ENCODE measurements at regions not wholly inside any gene's neighbourhood (a gene's known extent, or its start where the extent isn't known, plus 50 kb on each side); places are given as distances from the start of the nearest gene placed in this dataset.
"Not testable (repeated sequence)": the region's sequence is repeated elsewhere in the genome, so short reads cannot be mapped to it uniquely, and the experiment has no call there.

- H4K20me1 ChIP-seq (replicated peaks; ENCODE audit: control insufficient read depth, insufficient read depth, low read length); H3K4me3 ChIP-seq; H3K27me3 ChIP-seq (ENCODE audit: control insufficient read depth in 2 of 2, insufficient read depth in 2 of 2, low read length in 2 of 2); ATAC-seq; CTCF ChIA-PET (ENCODE audit: low intra/inter-chr PET ratio); H3K4me2 ChIP-seq (ENCODE audit: insufficient read depth, low read length); H3K79me2 ChIP-seq (ENCODE audit: control insufficient read depth, insufficient read depth, low read length); FAIRE-seq; H3K4me1 ChIP-seq (replicated peaks in 1 of 2; ENCODE audit: control insufficient read depth in 2 of 2, insufficient read depth in 2 of 2, low read length in 2 of 2); DNase-seq (ENCODE audit: extremely low read depth in 1 of 4, low spot score in 3 of 4); H3K9me1 ChIP-seq (ENCODE audit: control insufficient read depth, insufficient read depth, low read length); POLR2A ChIA-PET; H3K9ac ChIP-seq (ENCODE audit: insufficient read depth in 1 of 2, low read depth in 2 of 2, low read length in 2 of 2); H2AFZ ChIP-seq (ENCODE audit: low read depth, low read length); in situ Hi-C loops (cut with MboI); H3K27ac ChIP-seq (ENCODE audit: extremely low read depth, low read depth, low read length); H3K36me3 ChIP-seq (ENCODE audit: control insufficient read depth, insufficient read depth, low read length); H3K9me3 ChIP-seq (replicated peaks; ENCODE audit: control insufficient read depth, insufficient read depth, low read depth, low read length); intact Hi-C loops (cut with micrococcal nuclease); BruUV-seq (replicated peaks): not testable (repeated sequence)
- 2% methylated on average over 21 of the region's 21 CpGs for WGBS (ENCODE audit: insufficient coverage, low coverage, missing lambda C conversion rate)
Observed at GRCh38 chr4:10828918-10829538, 144.5 kb upstream of the CLNK start.

- H3K4me1 ChIP-seq (replicated peaks in 1 of 2; ENCODE audit: control insufficient read depth in 2 of 2, insufficient read depth in 2 of 2, low read length in 2 of 2), result no peaks in the 10 kb centered on the region
- no peaks in the 10 kb centered on the region for H3K79me2 ChIP-seq (ENCODE audit: control insufficient read depth, insufficient read depth, low read length)
- WGBS (ENCODE audit: insufficient coverage, low coverage, missing lambda C conversion rate), result 1% methylated on average over 3 of the region's 3 CpGs
- intact Hi-C loops (cut with micrococcal nuclease), result no loop called here
- ATAC-seq (no peak), DNase-seq (ENCODE audit: extremely low read depth in 1 of 4, low spot score in 3 of 4) (no peak), FAIRE-seq (no peak)
- no peak overlapping the region for H3K4me3 ChIP-seq
- no peak overlapping the region for H2AFZ ChIP-seq (ENCODE audit: low read depth, low read length)
- CTCF ChIA-PET (ENCODE audit: low intra/inter-chr PET ratio), result no interaction called here
- no peak overlapping the region for H3K4me2 ChIP-seq (ENCODE audit: insufficient read depth, low read length)
- POLR2A ChIA-PET, result no interaction called here
- in situ Hi-C loops (cut with MboI), result no loop called here
- no peaks in the 10 kb centered on the region for H3K36me3 ChIP-seq (ENCODE audit: control insufficient read depth, insufficient read depth, low read length)
- H3K9me3 ChIP-seq (replicated peaks; ENCODE audit: control insufficient read depth, insufficient read depth, low read depth, low read length), result no peaks in the 10 kb centered on the region
- H3K9ac ChIP-seq (ENCODE audit: insufficient read depth in 1 of 2, low read depth in 2 of 2, low read length in 2 of 2), result no peak overlapping the region
- H3K27me3 ChIP-seq (ENCODE audit: control insufficient read depth in 2 of 2, insufficient read depth in 2 of 2, low read length in 2 of 2), result no peaks in the 10 kb centered on the region
- H3K9me1 ChIP-seq (ENCODE audit: control insufficient read depth, insufficient read depth, low read length), result no peaks in the 10 kb centered on the region
- no peak overlapping the region for H3K27ac ChIP-seq (ENCODE audit: extremely low read depth, low read depth, low read length)
- BruUV-seq (replicated peaks), result no TSS peak
- H4K20me1 ChIP-seq (replicated peaks; ENCODE audit: control insufficient read depth, insufficient read depth, low read length), result no peaks in the 10 kb centered on the region
- TF ChIP-seq, protein P1, sequence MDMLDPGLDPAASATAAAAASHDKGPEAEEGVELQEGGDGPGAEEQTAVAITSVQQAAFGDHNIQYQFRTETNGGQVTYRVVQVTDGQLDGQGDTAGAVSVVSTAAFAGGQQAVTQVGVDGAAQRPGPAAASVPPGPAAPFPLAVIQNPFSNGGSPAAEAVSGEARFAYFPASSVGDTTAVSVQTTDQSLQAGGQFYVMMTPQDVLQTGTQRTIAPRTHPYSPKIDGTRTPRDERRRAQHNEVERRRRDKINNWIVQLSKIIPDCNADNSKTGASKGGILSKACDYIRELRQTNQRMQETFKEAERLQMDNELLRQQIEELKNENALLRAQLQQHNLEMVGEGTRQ (CRISPR knock-in tag; IDR thresholded peaks at IDR 0.05), result no peak
- TF ChIP-seq RAD21 (CRISPR knock-in tag; conservative IDR thresholded peaks at IDR 0.05 in 1 of 2, IDR thresholded peaks at IDR 0.05 in 1 of 2), result no peak
- TF ChIP-seq CBFB (CRISPR knock-in tag; IDR thresholded peaks at IDR 0.05), result no peak
- no peak for TF ChIP-seq ETS2 (tag; IDR thresholded peaks at IDR 0.05; ENCODE audit: borderline replicate concordance, poor library complexity, severe bottlenecking)
- TF ChIP-seq NR2F6 (CRISPR knock-in tag; IDR thresholded peaks at IDR 0.05), result no peak
- no peak for TF ChIP-seq ZNF316 (IDR thresholded peaks at IDR 0.05)
- no peak for TF ChIP-seq SP1 (CRISPR knock-in tag; IDR thresholded peaks at IDR 0.05)
- TF ChIP-seq ZNF384 (IDR thresholded peaks at IDR 0.05; ENCODE audit: low read depth, low read length), result no peak
- TF ChIP-seq, protein P2, sequence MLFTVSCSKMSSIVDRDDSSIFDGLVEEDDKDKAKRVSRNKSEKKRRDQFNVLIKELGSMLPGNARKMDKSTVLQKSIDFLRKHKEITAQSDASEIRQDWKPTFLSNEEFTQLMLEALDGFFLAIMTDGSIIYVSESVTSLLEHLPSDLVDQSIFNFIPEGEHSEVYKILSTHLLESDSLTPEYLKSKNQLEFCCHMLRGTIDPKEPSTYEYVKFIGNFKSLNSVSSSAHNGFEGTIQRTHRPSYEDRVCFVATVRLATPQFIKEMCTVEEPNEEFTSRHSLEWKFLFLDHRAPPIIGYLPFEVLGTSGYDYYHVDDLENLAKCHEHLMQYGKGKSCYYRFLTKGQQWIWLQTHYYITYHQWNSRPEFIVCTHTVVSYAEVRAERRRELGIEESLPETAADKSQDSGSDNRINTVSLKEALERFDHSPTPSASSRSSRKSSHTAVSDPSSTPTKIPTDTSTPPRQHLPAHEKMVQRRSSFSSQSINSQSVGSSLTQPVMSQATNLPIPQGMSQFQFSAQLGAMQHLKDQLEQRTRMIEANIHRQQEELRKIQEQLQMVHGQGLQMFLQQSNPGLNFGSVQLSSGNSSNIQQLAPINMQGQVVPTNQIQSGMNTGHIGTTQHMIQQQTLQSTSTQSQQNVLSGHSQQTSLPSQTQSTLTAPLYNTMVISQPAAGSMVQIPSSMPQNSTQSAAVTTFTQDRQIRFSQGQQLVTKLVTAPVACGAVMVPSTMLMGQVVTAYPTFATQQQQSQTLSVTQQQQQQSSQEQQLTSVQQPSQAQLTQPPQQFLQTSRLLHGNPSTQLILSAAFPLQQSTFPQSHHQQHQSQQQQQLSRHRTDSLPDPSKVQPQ (CRISPR knock-in tag; IDR thresholded peaks at IDR 0.05; ENCODE audit: borderline replicate concordance), result no peak
- no peak for TF ChIP-seq BHLHE40 (IDR thresholded peaks at IDR 0.05; ENCODE audit: low read length)
- TF ChIP-seq SIN3B (IDR thresholded peaks at IDR 0.05; ENCODE audit: low read depth), result no peak
- no peak for TF ChIP-seq NCOA6 (IDR thresholded peaks at IDR 0.05)
- TF ChIP-seq ILK (tag; IDR thresholded peaks at IDR 0.05; ENCODE audit: borderline replicate concordance, low read depth), result no peak
- no peak for TF ChIP-seq HDAC1 (IDR thresholded peaks at IDR 0.05)
Observed at GRCh38 chr4:10821826-10822225, 137.3 kb upstream of the CLNK start.
